GM12864 (cell line): ENCODE measurements at regions not wholly inside any gene's neighbourhood (a gene's known extent, or its start where the extent isn't known, plus 50 kb on each side); places are given as distances from the start of the nearest gene placed in this dataset.

Experiments
- DNase-seq: peaks from one replicate; pipeline ENCODE4 v3.0.0-alpha.2; 2011; ENCODE audit warnings: low read depth
- H3K4me3 ChIP-seq: 2 replicates; pipeline ENCODE4 v1.5.1; 2011; ENCODE audit warnings: mild to moderate bottlenecking, low read depth, low read length, control low read depth
- CTCF ChIP-seq: IDR thresholded peaks from 2 replicates; pipeline ENCODE4 v1.5.1; 2011; ENCODE audit warnings: low read depth, mild to moderate bottlenecking, moderate library complexity, low read length, control low read depth, inconsistent platforms; ENCODE audit errors: missing control alignments

GRCh38 chr11:95505927-95506426, 275.0 kb upstream of the SESN3 start:
- H3K4me3 ChIP-seq, result no peak overlapping the region
- no peak for DNase-seq
- TF ChIP-seq CTCF, result no peak

GRCh38 chr11:95503047-95503446, 272.0 kb upstream of the SESN3 start:
- no peak overlapping the region for H3K4me3 ChIP-seq
- no peak for TF ChIP-seq CTCF
- DNase-seq, result no peak

GRCh38 chr11:95502522-95502921, 271.5 kb upstream of the SESN3 start:
- no peak overlapping the region for H3K4me3 ChIP-seq
- no peak for DNase-seq
- TF ChIP-seq CTCF, result no peak

- DNase-seq, result no peak
- H3K4me3 ChIP-seq, result no peak overlapping the region
- no peak for TF ChIP-seq CTCF
Measured at GRCh38 chr11:95501761-95502266, 270.8 kb upstream of the SESN3 start.

- no peak for DNase-seq
- TF ChIP-seq CTCF, result no peak
- no peak overlapping the region for H3K4me3 ChIP-seq
Measured at GRCh38 chr11:95500466-95500865, 269.5 kb upstream of the SESN3 start.

GRCh38 chr11:95499516-95500135, 268.6 kb upstream of the SESN3 start:
- TF ChIP-seq CTCF, result no peak
- no peak overlapping the region for H3K4me3 ChIP-seq
- no peak for DNase-seq
